ENCODE measurements at regions not wholly inside any gene's neighbourhood (a gene's known extent, or its start where the extent isn't known, plus 50 kb on each side); places are given as distances from the start of the nearest gene placed in this dataset.

GRCh38 chr17:14437176-14437575 is 136.3 kb downstream of the HS3ST3B1 start:
- H3K4me3 ChIP-seq = no peak overlapping the region
- H3K9me3 ChIP-seq = no peaks in the 10 kb centered on the region
- no peak overlapping the region for H3K27ac ChIP-seq
- in situ Hi-C loops (cut with MboI; ENCODE audit: low sequenced_read_pairs in 4 of 4) = no loop called here
- H3K27me3 ChIP-seq = no peaks in the 10 kb centered on the region
- intact Hi-C loops (cut with DNase I; ENCODE audit: low total_unique reads) = no loop called here
- H3K36me3 ChIP-seq = no peaks in the 10 kb centered on the region
- ATAC-seq = no peak
- no peak for DNase-seq
- TF ChIP-seq POLR2A (IDR thresholded peaks at IDR 0.05) (no peak), CTCF (IDR thresholded peaks at IDR 0.05 in 4 of 5, conservative IDR thresholded peaks at IDR 0.05 in 1 of 5) (no peak)
- no peaks in the 10 kb centered on the region for H3K4me1 ChIP-seq

DNA sequence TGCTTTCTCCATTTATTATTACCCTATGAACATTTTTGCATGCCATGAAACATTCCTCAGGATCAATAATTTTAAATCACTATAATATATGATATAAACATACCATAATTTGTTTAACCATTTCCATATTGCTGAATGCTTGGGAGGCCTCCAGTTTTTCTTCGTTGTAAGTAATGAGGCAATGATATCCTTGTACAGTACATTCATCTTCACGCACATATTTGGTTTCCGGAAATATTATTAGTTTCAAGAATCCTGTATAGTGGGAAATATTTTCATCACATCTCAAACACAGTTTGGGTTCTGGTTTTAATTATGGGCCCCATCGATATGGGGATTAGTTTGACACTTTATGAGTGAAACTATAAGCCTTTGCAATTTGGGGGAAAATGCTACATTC is 135.4 kb downstream of the HS3ST3B1 start:
- H3K36me3 ChIP-seq = no peaks in the 10 kb centered on the region
- intact Hi-C loops (cut with DNase I; ENCODE audit: low total_unique reads) (no loop called here), in situ Hi-C loops (cut with MboI; ENCODE audit: low sequenced_read_pairs in 4 of 4) (no loop called here)
- no peaks in the 10 kb centered on the region for H3K9me3 ChIP-seq
- H3K27ac ChIP-seq = no peak overlapping the region
- TF ChIP-seq CTCF (IDR thresholded peaks at IDR 0.05 in 4 of 5, conservative IDR thresholded peaks at IDR 0.05 in 1 of 5) (no peak), POLR2A (IDR thresholded peaks at IDR 0.05) (no peak)
- H3K4me3 ChIP-seq = no peak overlapping the region
- no peak for ATAC-seq
- no peaks in the 10 kb centered on the region for H3K4me1 ChIP-seq
- no peaks in the 10 kb centered on the region for H3K27me3 ChIP-seq
- DNase-seq = no peak

GRCh38 chr17:14434506-14434905 is 133.6 kb downstream of the HS3ST3B1 start:
- DNase-seq (no peak), ATAC-seq (no peak)
- Histone ChIP-seq H3K27me3 (no peaks in the 10 kb centered on the region), H3K9me3 (no peaks in the 10 kb centered on the region), H3K4me1 (no peaks in the 10 kb centered on the region), H3K4me3 (no peak overlapping the region), H3K27ac (no peak overlapping the region), H3K36me3 (no peaks in the 10 kb centered on the region)
- TF ChIP-seq POLR2A (IDR thresholded peaks at IDR 0.05) (no peak), CTCF (IDR thresholded peaks at IDR 0.05 in 4 of 5, conservative IDR thresholded peaks at IDR 0.05 in 1 of 5) (no peak)
- intact Hi-C loops (cut with DNase I; ENCODE audit: low total_unique reads) (no loop called here), in situ Hi-C loops (cut with MboI; ENCODE audit: low sequenced_read_pairs in 4 of 4) (no loop called here)

DNA sequence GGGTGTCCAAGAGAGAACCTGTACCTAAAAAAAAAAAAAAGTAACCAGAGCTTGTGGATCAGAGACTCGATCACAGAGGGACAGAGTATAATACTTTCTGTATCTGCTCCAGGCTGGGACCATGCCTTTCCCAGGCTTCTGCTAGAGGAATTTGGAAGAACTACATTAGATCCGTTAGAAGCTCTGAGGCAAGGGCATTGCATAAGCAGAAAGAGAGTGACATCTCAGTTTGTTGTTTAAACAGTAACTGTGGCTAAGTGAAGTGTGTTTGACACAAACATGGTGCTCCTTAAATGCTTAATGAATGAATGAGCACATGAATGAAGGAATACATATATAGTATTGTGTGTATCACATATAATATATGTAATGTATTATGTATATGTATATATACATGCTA is 131.2 kb downstream of the HS3ST3B1 start:
- H3K27ac ChIP-seq = no peak overlapping the region
- no peaks in the 10 kb centered on the region for H3K4me1 ChIP-seq
- ATAC-seq (no peak), DNase-seq (no peak)
- H3K27me3 ChIP-seq = no peaks in the 10 kb centered on the region
- no peak overlapping the region for H3K4me3 ChIP-seq
- TF ChIP-seq CTCF (IDR thresholded peaks at IDR 0.05 in 4 of 5, conservative IDR thresholded peaks at IDR 0.05 in 1 of 5) = no peak
- TF ChIP-seq POLR2A (IDR thresholded peaks at IDR 0.05) = no peak
- H3K9me3 ChIP-seq = no peaks in the 10 kb centered on the region
- intact Hi-C loops (cut with DNase I; ENCODE audit: low total_unique reads) = no loop called here
- in situ Hi-C loops (cut with MboI; ENCODE audit: low sequenced_read_pairs in 4 of 4) = no loop called here
- H3K36me3 ChIP-seq = no peaks in the 10 kb centered on the region

DNA sequence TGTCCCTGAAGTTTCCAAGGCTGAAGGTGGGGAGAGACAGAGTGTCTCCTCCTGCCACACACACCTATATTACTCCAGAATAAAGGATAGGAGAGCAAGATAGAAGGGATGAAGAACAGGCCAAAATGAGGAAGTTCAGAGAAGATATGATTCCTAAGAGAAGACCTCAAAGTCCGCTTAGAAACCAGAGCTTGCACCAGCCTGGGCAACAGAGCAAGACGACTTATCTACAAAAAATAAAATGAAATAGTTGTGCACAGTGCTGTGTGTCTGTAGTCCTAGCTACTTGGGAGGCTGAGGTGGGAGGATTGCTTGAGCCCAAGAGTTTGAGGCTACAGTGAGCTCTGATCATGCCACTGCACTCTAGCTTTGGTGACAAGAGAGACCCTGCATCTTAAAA is 128.2 kb downstream of the HS3ST3B1 start:
- intact Hi-C loops (cut with DNase I; ENCODE audit: low total_unique reads) (no loop called here), in situ Hi-C loops (cut with MboI; ENCODE audit: low sequenced_read_pairs in 4 of 4) (no loop called here)
- no peaks in the 10 kb centered on the region for H3K4me1 ChIP-seq
- TF ChIP-seq CTCF (IDR thresholded peaks at IDR 0.05 in 4 of 5, conservative IDR thresholded peaks at IDR 0.05 in 1 of 5) = no peak
- no peak for TF ChIP-seq POLR2A (IDR thresholded peaks at IDR 0.05)
- no peak overlapping the region for H3K27ac ChIP-seq
- H3K9me3 ChIP-seq = no peaks in the 10 kb centered on the region
- H3K27me3 ChIP-seq = no peaks in the 10 kb centered on the region
- H3K36me3 ChIP-seq = no peaks in the 10 kb centered on the region
- ATAC-seq = no peak
- no peak overlapping the region for H3K4me3 ChIP-seq
- no peak for DNase-seq

All from gastrocnemius medialis (tissue), 4 donors.